Amniotic stem cell (primary cell): ENCODE measurements at regions not wholly inside any gene's neighbourhood (a gene's known extent, or its start where the extent isn't known, plus 50 kb on each side); places are given as distances from the start of the nearest gene placed in this dataset.

ENCODE experiments used
- DNase-seq: peaks from one replicate; lab custom pipeline; 2025; lab: John Stamatoyannopoulos, UW

- no peak for DNase-seq
Observed at GRCh38 chr7:119421657-119422056, 851.3 kb upstream of the KCND2 start.

DNA sequence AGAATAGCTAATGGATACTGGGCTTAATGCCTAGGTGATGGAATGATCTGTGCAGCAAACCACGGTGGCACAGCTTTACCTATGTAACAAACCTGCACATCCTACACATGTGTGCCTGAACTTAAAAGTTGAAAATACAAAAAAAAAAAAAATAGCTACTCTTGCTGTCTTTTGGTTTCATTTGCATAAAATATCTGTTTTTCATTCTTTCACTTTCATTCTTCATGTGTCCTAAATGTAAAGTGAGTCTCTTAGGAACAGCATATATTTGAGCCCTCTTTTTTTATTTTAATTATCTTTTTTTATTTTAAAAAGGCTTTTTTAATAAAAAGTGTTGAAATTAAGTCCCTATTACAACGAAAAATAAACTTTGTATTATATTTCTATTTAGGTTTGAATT, 836.1 kb upstream of the KCND2 start:
- no peak for DNase-seq

- DNase-seq = no peak
Observed at GRCh38 chr7:119438315-119438714, 834.7 kb upstream of the KCND2 start.

DNA sequence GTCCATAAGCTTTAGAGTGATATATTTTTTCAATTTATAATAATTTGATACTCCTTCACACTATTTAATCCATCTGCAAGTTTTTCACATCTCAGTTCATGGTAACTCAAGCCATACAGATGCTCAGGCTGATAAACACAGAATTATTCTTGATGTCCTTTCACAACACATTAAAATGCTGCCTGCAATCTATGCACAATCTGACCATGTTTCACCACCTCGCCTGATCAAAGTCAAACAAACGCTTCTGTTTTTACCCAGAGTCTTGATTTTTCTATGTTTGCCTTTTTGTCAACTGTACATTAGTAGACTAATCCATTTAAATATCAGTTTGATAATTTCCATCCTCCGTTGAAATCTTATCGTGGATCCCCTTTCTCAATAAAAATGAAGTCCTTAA, 833.8 kb upstream of the KCND2 start:
- no peak for DNase-seq

- DNase-seq = no peak
Observed at GRCh38 chr7:119452401-119452800, 820.6 kb upstream of the KCND2 start.

DNA sequence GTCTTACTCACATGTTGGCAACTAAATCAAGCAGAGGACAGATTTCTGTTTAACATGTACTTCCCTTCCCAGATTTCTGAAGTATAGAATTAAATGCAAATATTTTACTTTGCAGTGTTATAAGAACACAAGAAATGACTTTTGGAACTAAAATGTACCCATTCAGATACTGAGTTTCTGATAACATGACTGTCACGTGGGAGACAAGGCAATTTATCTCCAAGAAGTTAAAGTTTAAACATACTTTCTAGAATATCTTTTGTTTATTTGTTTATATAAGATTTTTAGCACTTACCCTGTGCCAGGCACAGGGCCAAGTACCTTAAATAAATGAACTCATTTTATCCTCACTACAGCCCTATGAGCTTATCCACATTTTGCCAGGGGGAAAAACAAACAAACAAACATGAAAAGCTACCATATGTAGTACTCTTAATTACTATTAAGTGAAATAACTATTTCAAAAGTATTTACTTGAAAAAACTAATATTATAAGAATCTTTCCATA, 807.1 kb upstream of the KCND2 start:
- no peak for DNase-seq

GRCh38 chr7:119472408-119473038, 800.5 kb upstream of the KCND2 start:
- no peak for DNase-seq

DNA sequence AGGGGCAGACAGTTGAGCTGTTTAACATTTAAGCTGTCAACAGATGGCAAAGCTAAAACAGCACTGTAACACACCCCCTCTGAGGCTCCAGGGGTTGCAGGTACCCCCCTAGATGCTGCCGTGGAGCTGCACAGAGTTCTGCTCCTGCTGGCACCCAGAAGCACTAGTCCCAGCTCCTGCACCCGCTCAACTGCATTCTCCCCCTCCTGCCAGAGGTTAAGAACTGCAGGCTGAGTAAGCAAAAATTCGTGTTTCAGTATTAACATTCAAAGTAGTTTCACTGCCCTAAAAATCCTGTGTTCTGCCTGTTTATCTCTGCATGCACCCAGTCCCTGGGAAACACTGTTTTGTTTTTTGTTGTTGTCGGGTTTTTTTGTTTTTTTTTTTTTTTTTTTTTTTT, 790.8 kb upstream of the KCND2 start:
- no peak for DNase-seq

GRCh38 chr7:119482671-119483070, 790.3 kb upstream of the KCND2 start:
- no peak for DNase-seq

DNA sequence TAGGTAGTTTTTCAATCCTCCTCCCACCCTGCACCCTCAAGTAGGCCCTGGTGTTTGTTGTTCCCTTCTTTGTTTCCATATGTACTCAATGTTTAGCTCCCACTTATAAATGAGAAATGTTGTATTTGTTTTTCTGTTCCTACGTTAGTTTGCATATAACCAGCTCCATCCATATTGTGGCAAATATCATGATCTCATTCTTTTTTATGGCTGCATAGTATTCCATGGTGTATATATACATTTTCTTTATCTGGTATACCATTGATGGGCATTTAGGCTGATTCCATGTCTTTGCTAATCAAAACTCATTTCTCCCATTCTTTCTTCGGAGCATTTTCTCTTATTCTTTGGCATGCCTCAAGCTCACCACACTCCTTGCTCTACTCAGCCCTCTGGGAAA, 789.6 kb upstream of the KCND2 start:
- DNase-seq = no peak

GRCh38 chr7:119514326-119514725, 758.6 kb upstream of the KCND2 start:
- DNase-seq = no peak

DNA sequence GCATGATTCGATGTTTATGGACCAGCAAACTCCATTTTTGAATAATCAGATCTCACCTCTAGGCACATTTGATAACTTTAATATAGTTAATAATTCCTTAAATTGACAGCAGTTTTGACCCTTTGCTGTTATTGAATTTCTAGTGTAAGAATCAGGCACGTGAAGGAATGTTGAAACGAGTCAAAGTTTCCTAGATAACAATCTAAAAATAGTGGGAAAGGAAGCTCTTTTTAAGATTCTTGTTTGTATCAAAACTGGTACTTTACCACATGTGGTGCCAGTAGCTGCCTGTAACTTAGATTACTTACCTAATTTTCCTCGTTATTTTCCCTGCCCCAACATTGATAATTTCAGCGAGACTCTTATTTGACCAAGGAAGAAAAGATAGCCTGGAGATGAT, 757.8 kb upstream of the KCND2 start:
- no peak for DNase-seq

DNA sequence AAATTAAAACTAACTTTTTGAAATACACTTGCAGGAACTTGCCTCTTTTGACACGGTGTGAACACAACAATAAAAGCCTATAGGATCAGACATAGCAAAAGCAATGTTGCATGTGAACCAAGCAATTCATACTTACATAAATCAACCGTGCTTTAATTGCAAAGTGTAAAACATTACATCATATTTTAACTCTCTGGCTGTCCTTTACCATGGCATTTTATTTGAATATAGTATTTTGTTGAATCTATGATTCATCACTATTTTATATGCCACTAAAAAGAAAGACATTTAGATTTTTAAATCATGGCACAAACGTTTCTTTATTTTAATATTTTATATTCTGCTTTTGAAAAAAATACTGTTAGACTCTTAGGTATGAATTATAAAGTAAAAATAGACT, 757.0 kb upstream of the KCND2 start:
- no peak for DNase-seq

DNA sequence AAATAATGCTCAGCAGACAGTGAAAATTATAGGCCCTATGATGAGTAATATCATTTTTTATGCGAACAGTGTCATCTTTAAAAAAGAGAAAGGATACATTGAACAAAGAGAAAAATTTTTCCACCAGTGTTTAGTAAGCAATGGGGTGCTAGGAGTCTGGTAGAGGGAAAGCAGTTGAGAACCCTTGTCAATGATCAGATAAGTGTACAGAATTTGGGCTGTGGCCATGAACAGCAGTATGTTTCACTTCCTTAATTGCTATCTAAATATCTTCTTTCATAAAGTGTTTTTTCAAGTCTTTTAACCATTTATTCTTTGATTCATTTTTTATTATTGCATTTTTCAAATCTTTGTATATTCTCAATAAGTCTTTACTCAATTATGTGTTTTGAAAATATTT, 750.7 kb upstream of the KCND2 start:
- DNase-seq = no peak

- no peak for DNase-seq
Observed at GRCh38 chr7:119522698-119523097, 750.3 kb upstream of the KCND2 start.

- DNase-seq = no peak
Observed at GRCh38 chr7:119545118-119545517, 727.9 kb upstream of the KCND2 start.

- DNase-seq = no peak
Observed at GRCh38 chr7:119555788-119556187, 717.2 kb upstream of the KCND2 start.

DNA sequence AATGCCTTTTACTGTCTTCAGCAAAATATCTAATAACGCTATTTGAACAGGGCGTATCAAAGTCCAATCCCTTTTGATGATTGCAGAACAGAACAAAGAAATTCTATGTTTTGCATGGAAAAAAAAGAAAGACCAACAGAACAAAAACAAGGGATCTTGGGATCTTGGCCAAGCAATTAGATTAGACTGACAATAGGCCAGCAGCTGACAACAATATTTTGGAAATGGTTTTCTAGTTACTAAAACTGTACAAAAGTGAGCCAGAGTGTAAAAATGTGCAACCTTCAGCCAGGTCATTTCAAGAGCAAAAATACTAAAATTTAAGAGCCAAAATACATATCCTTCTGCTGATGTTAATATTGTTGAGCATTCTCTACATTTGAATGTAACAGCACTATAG, 716.5 kb upstream of the KCND2 start:
- DNase-seq = no peak

- no peak for DNase-seq
Observed at GRCh38 chr7:119561751-119562150, 711.2 kb upstream of the KCND2 start.

GRCh38 chr7:119562839-119563238, 710.1 kb upstream of the KCND2 start:
- DNase-seq = no peak

- no peak for DNase-seq
Observed at GRCh38 chr7:119571666-119572065, 701.3 kb upstream of the KCND2 start.

- DNase-seq = no peak
Observed at GRCh38 chr7:119572132-119572531, 700.8 kb upstream of the KCND2 start.

- no peak for DNase-seq
Observed at GRCh38 chr7:119572541-119572940, 700.4 kb upstream of the KCND2 start.

DNA sequence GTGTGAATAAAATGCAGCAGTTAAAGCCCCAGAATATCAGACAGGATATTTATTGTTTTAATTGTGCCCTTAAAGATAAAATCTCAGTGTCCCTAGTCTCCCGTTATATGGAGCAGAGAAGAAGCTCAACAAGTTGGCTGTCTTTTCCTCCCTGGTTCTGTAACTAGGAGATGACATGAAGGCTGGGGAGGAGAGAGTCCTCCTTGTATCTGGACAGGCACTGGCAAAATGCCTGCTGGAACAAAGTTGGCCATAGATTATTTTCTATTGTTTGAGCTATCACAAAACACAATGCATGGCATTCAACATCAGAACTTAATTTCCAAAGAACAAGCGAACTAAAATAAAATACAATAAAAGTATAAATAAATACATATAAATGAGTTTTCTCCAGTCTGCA, 694.9 kb upstream of the KCND2 start:
- DNase-seq = no peak

DNA sequence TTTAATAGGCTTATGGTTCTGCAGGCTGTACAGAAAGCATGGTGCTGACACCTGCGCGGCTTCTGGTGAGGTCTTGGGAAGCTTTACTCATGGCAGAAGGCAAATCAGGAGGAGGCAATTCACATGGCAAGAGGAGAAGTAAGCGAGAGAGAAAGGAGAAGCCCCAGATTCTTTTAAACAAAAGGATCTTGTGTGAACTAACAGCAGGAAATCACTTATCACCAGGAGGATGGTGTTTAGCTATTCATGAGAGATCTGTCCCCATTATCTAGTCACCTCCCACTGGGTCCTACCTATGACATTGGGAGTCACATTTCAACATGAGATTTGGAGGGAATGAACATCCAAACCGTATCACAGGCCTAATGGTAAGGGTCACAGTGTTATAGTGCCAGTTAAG, 678.0 kb upstream of the KCND2 start:
- no peak for DNase-seq
